AG20443 (cell line): ENCODE measurements at regions not wholly inside any gene's neighbourhood (a gene's known extent, or its start where the extent isn't known, plus 50 kb on each side); places are given as distances from the start of the nearest gene placed in this dataset.

Experiments used
- DNase-seq: peaks from one replicate; pipeline ENCODE4 v3.0.0; 2012; ENCODE audit warnings: low spot score, mixed read lengths

GRCh38 chr11:19472679-19473078 lies 231.9 kb upstream of the E2F8 start:
- DNase-seq, result no peak

GRCh38 chr11:19467904-19468303 lies 227.2 kb upstream of the E2F8 start:
- peak; percentile 30 for DNase-seq

- no peak for DNase-seq
Measured at GRCh38 chr11:19466314-19466713, 225.6 kb upstream of the E2F8 start.

- DNase-seq, result no peak
Measured at GRCh38 chr11:19463976-19464375, 223.2 kb upstream of the E2F8 start.

GRCh38 chr11:19460718-19461405 lies 220.1 kb upstream of the E2F8 start:
- peak; percentile 72 for DNase-seq

- DNase-seq, result no peak
Measured at GRCh38 chr11:19459240-19459639, 218.5 kb upstream of the E2F8 start.

- no peak for DNase-seq
Measured at GRCh38 chr11:19458721-19459120, 218.0 kb upstream of the E2F8 start.

GRCh38 chr11:19458231-19458630 lies 217.5 kb upstream of the E2F8 start:
- no peak for DNase-seq

- DNase-seq, result no peak
Measured at GRCh38 chr11:19455731-19456130, 215.0 kb upstream of the E2F8 start.

GRCh38 chr11:19453651-19454257 lies 213.0 kb upstream of the E2F8 start:
- peak; percentile 74 for DNase-seq

- no peak for DNase-seq
Measured at GRCh38 chr11:19451609-19452008, 210.9 kb upstream of the E2F8 start.

GRCh38 chr11:19450282-19450681 lies 209.5 kb upstream of the E2F8 start:
- DNase-seq, result no peak

GRCh38 chr11:19448651-19449050 lies 207.9 kb upstream of the E2F8 start:
- DNase-seq, result no peak

GRCh38 chr11:19447150-19447566 lies 206.4 kb upstream of the E2F8 start:
- no peak for DNase-seq

GRCh38 chr11:19445771-19446170 lies 205.0 kb upstream of the E2F8 start:
- no peak for DNase-seq

- DNase-seq, result peak; percentile 62
Measured at GRCh38 chr11:19444231-19444630, 203.5 kb upstream of the E2F8 start.

- DNase-seq, result no peak
Measured at GRCh38 chr11:19442554-19442910, 201.8 kb upstream of the E2F8 start.

- DNase-seq, result peak; percentile 79
Measured at GRCh38 chr11:19441752-19442553, 201.2 kb upstream of the E2F8 start.

GRCh38 chr11:19441288-19441687 lies 200.5 kb upstream of the E2F8 start:
- no peak for DNase-seq

GRCh38 chr11:19437760-19438159 lies 197.0 kb upstream of the E2F8 start:
- DNase-seq, result peak; percentile 71

- DNase-seq, result no peak
Measured at GRCh38 chr11:19436932-19437331, 196.2 kb upstream of the E2F8 start.

GRCh38 chr11:19435306-19435989 lies 194.7 kb upstream of the E2F8 start:
- DNase-seq, result no peak

- DNase-seq, result no peak
Measured at GRCh38 chr11:19433791-19434190, 193.0 kb upstream of the E2F8 start.
